T-cell (primary cell): ENCODE measurements at regions not wholly inside any gene's neighbourhood (a gene's known extent, or its start where the extent isn't known, plus 50 kb on each side); places are given as distances from the start of the nearest gene placed in this dataset.

ENCODE experiments used
- ATAC-seq, 4 experiments: fragments of 200-7000 bp in 3 of 4; fragments of 150-1000 bp in 1 of 4; cut with Tn5 transposase; replicated peaks in 1 of 4; 1 replicate in 3 of 4; 2 replicates in 1 of 4; pipeline ENCODE4 v1.10.0; 2021; ENCODE audit warnings: moderate library complexity in 3 of 4, mild to moderate bottlenecking in 2 of 4, moderate number of reproducible peaks in 1 of 4
- CTCF ChIA-PET, 2 donors: fragments of 300-600 bp; sonication (Branson Sonifier 250); formaldehyde crosslinking; loops; one replicate each; lab custom pipeline; 2022; ENCODE audit warnings: antibody characterized with exemption in 2 of 2; lab: Charles Lee
- POLR2A ChIA-PET, 2 donors: fragments of 300-600 bp; sonication (Branson Sonifier 250); formaldehyde crosslinking; loops; one replicate each; lab custom pipeline; 2022; ENCODE audit warnings: antibody characterized with exemption in 2 of 2; lab: Charles Lee
- DNase-seq, 35 experiments: peaks; one replicate each; pipeline versions ENCODE4 v3.0.0 to v3.0.0-alpha.2; 2013 to 2023
- H3K27ac ChIP-seq: one replicate; pipeline ENCODE4 v1.5.1; 2013; ENCODE audit warnings: low read length
- H3K27me3 ChIP-seq, 2 experiments: replicated peaks in 1 of 2; 1 replicate in 1 of 2; 2 replicates in 1 of 2; pipeline versions ENCODE4 v1.6.1 to v1.7.0; 2013; ENCODE audit warnings: low read length in 1 of 2, mixed read lengths in 1 of 2; ENCODE audit not compliant: control insufficient read depth in 2 of 2, insufficient read depth in 2 of 2; ENCODE audit errors: extremely low read depth in 1 of 2
- H3K36me3 ChIP-seq, 2 donors: 1 replicate in 1 of 2; 2 replicates in 1 of 2; pipeline versions ENCODE4 v1.6.1 to v1.7.0; 2013; ENCODE audit warnings: low read length in 1 of 2; ENCODE audit not compliant: control insufficient read depth in 2 of 2, insufficient read depth in 1 of 2; ENCODE audit errors: extremely low read depth in 1 of 2
- H3K4me1 ChIP-seq, 2 experiments: 1 replicate in 1 of 2; 2 replicates in 1 of 2; pipeline versions ENCODE4 v1.6.1 to v1.7.0; 2013; ENCODE audit warnings: low read length in 2 of 2, mixed read lengths in 1 of 2; ENCODE audit not compliant: insufficient read depth in 2 of 2, control insufficient read depth in 1 of 2; ENCODE audit errors: extremely low read depth in 1 of 2
- H3K4me3 ChIP-seq, 2 donors: 1 replicate in 1 of 2; 2 replicates in 1 of 2; pipeline versions ENCODE4 v1.5.1 to v1.7.0; 2013; ENCODE audit warnings: mild to moderate bottlenecking in 2 of 2, low read length in 1 of 2, moderate library complexity in 1 of 2; ENCODE audit not compliant: control insufficient read depth in 1 of 2; ENCODE audit errors: extremely low read depth in 1 of 2
- H3K9me3 ChIP-seq: 2 replicates; pipeline ENCODE4 v1.7.0; 2013
- H3K27ac Mint-ChIP-seq, 2 donors: one replicate each; pipeline ENCODE4 v1.8.0; 2020 to 2021; ENCODE audit warnings: mild to moderate bottlenecking in 2 of 2, mixed read lengths in 2 of 2
- H3K27me3 Mint-ChIP-seq, 2 donors: one replicate each; pipeline ENCODE4 v1.8.0; 2021 to 2022; ENCODE audit warnings: mixed read lengths in 2 of 2
- H3K36me3 Mint-ChIP-seq: one replicate; pipeline ENCODE4 v1.8.0; 2021; ENCODE audit warnings: mixed read lengths
- H3K4me1 Mint-ChIP-seq, 3 donors: one replicate each; pipeline ENCODE4 v1.8.0; 2020 to 2022; ENCODE audit warnings: mixed read lengths in 3 of 3, mild to moderate bottlenecking in 1 of 3
- H3K4me3 Mint-ChIP-seq, 3 donors: one replicate each; pipeline ENCODE4 v1.8.0; 2020 to 2022; ENCODE audit warnings: mild to moderate bottlenecking in 3 of 3, mixed read lengths in 3 of 3, moderate library complexity in 3 of 3
- H3K9me3 Mint-ChIP-seq, 3 donors: one replicate each; pipeline ENCODE4 v1.8.0; 2020 to 2022; ENCODE audit warnings: mixed read lengths in 3 of 3
- WGBS: methylation state at CpG from one replicate; pipeline ENCODE4 v1.1.5; 2013; ENCODE audit warnings: missing lambda C conversion rate; ENCODE audit not compliant: insufficient coverage; 5-methylcytosine and 5-hydroxymethylcytosine counted together

DNA sequence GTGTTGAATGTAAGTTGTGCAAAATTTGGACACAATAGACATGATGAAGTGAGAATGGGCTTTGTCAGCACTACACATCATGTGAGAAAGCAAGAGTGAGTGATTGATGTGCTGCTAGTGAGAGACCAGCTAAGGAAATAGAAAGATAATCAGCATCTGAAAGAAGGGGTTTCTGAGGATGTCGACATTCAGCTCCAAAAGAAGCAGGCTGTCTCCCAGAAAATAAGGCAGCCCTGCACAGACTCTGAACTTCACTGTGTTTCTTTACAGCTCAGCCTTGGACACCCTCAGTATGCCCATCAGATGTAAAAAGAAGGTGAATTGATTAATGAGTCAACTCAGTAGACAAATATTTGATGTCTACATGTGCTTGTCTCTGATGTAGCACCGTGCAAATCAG is 80.8 kb upstream of the ADCY2 start:
- no peaks in the 10 kb centered on the region for H3K9me3 ChIP-seq
- Mint-ChIP-seq H3K4me3 (no peak overlapping the region), H3K9me3 (peaks cover 0 to 5% (median 0%) of the 10 kb centered on the region in 3 donors), H3K36me3 (no peaks in the 10 kb centered on the region), H3K27me3 (peaks cover 0 to 1% of the 10 kb centered on the region in 2 donors), H3K27ac (no peak overlapping the region), H3K4me1 (no peaks in the 10 kb centered on the region)
- no peak for ATAC-seq
- ChIA-PET POLR2A (no interaction called here), CTCF (no interaction called here)
- no peaks in the 10 kb centered on the region for H3K36me3 ChIP-seq
- DNase-seq, result no peak
- no peaks in the 10 kb centered on the region for H3K27me3 ChIP-seq
- no peak overlapping the region for H3K27ac ChIP-seq
- no peak overlapping the region for H3K4me3 ChIP-seq
- no peaks in the 10 kb centered on the region for H3K4me1 ChIP-seq
- 50% methylated on average over 1 of the region's 2 CpGs for WGBS

- WGBS, result 40% methylated on average over 2 of the region's 2 CpGs
- Histone ChIP-seq H3K27ac (no peak overlapping the region), H3K27me3 (no peaks in the 10 kb centered on the region), H3K9me3 (no peaks in the 10 kb centered on the region), H3K4me1 (no peaks in the 10 kb centered on the region), H3K4me3 (no peak overlapping the region), H3K36me3 (no peaks in the 10 kb centered on the region)
- ATAC-seq (no peak), DNase-seq (no peak)
- no peaks in the 10 kb centered on the region for H3K9me3 Mint-ChIP-seq
- H3K27me3 Mint-ChIP-seq, result peaks cover 1 to 4% of the 10 kb centered on the region in 2 donors
- H3K4me3 Mint-ChIP-seq, result no peak overlapping the region
- no peaks in the 10 kb centered on the region for H3K4me1 Mint-ChIP-seq
- POLR2A ChIA-PET, result no interaction called here
- CTCF ChIA-PET, result no interaction called here
- H3K36me3 Mint-ChIP-seq, result no peaks in the 10 kb centered on the region
- H3K27ac Mint-ChIP-seq, result no peak overlapping the region
These were observed 78.2 kb upstream of the ADCY2 start for GRCh38 chr5:7317751-7318150.

GRCh38 chr5:7320701-7321301 is 75.1 kb upstream of the ADCY2 start:
- H3K27me3 ChIP-seq, result no peaks in the 10 kb centered on the region
- ChIA-PET CTCF (no interaction called here), POLR2A (no interaction called here)
- H3K27ac ChIP-seq, result no peak overlapping the region
- H3K27ac Mint-ChIP-seq, result no peak overlapping the region
- no peaks in the 10 kb centered on the region for H3K36me3 ChIP-seq
- DNase-seq (no peak), ATAC-seq (no peak)
- WGBS, result 56% methylated on average over 1 of the region's 2 CpGs
- peaks cover 1 to 4% of the 10 kb centered on the region in 2 donors for H3K27me3 Mint-ChIP-seq
- no peaks in the 10 kb centered on the region for H3K4me1 Mint-ChIP-seq
- H3K9me3 ChIP-seq, result no peaks in the 10 kb centered on the region
- H3K9me3 Mint-ChIP-seq, result no peaks in the 10 kb centered on the region
- no peak overlapping the region for H3K4me3 ChIP-seq
- no peaks in the 10 kb centered on the region for H3K36me3 Mint-ChIP-seq
- no peaks in the 10 kb centered on the region for H3K4me1 ChIP-seq
- no peak overlapping the region for H3K4me3 Mint-ChIP-seq

GRCh38 chr5:7321724-7322123 is 74.2 kb upstream of the ADCY2 start:
- Mint-ChIP-seq H3K4me1 (no peaks in the 10 kb centered on the region), H3K4me3 (no peak overlapping the region), H3K36me3 (no peaks in the 10 kb centered on the region), H3K27ac (no peak overlapping the region), H3K27me3 (peaks cover 1 to 4% of the 10 kb centered on the region in 2 donors), H3K9me3 (no peaks in the 10 kb centered on the region)
- 72% methylated on average over 2 of the region's 2 CpGs for WGBS
- DNase-seq, result no peak
- no peak overlapping the region for H3K4me3 ChIP-seq
- ChIA-PET CTCF (no interaction called here), POLR2A (no interaction called here)
- H3K9me3 ChIP-seq, result no peaks in the 10 kb centered on the region
- no peaks in the 10 kb centered on the region for H3K36me3 ChIP-seq
- ATAC-seq, result no peak
- H3K4me1 ChIP-seq, result no peaks in the 10 kb centered on the region
- H3K27me3 ChIP-seq, result no peaks in the 10 kb centered on the region
- no peak overlapping the region for H3K27ac ChIP-seq

DNA sequence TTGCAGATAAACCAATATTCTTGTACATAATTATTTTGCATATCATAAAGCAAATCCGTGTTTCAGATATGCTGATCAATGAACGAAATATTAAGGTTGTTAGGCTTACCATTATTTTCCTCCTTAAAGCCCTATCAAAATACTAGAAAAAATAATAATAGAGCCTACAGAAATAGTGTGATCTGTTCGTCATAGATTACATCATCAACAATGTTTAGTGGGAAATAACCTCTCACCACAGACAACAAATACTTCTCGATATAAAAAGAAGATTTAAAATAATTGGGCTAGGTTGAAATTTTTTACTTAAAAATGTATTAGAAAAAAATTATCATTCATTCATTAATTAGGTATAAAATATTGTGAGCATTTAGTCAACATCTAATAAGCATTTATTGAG is 71.0 kb upstream of the ADCY2 start:
- no peaks in the 10 kb centered on the region for H3K4me1 Mint-ChIP-seq
- no peak for ATAC-seq
- Histone ChIP-seq H3K36me3 (no peaks in the 10 kb centered on the region), H3K27me3 (no peaks in the 10 kb centered on the region), H3K4me1 (no peaks in the 10 kb centered on the region), H3K4me3 (no peak overlapping the region), H3K27ac (no peak overlapping the region), H3K9me3 (no peaks in the 10 kb centered on the region)
- no peak overlapping the region for H3K27ac Mint-ChIP-seq
- WGBS, result no CpG with 5 or more reads among the region's 4 CpGs
- no peak overlapping the region for H3K4me3 Mint-ChIP-seq
- H3K9me3 Mint-ChIP-seq, result no peaks in the 10 kb centered on the region
- no peak for DNase-seq
- POLR2A ChIA-PET, result no interaction called here
- no peaks in the 10 kb centered on the region for H3K36me3 Mint-ChIP-seq
- CTCF ChIA-PET, result no interaction called here
- peaks cover 0 to 4% of the 10 kb centered on the region in 2 donors for H3K27me3 Mint-ChIP-seq

- POLR2A ChIA-PET, result no interaction called here
- Histone ChIP-seq H3K9me3 (no peaks in the 10 kb centered on the region), H3K27ac (no peak overlapping the region), H3K36me3 (no peaks in the 10 kb centered on the region), H3K4me3 (no peak overlapping the region), H3K4me1 (no peaks in the 10 kb centered on the region), H3K27me3 (no peaks in the 10 kb centered on the region)
- Mint-ChIP-seq H3K9me3 (no peaks in the 10 kb centered on the region), H3K27ac (no peak overlapping the region), H3K4me1 (no peaks in the 10 kb centered on the region), H3K27me3 (no peaks in the 10 kb centered on the region), H3K36me3 (no peaks in the 10 kb centered on the region), H3K4me3 (no peak overlapping the region)
- ATAC-seq (no peak), DNase-seq (no peak)
- WGBS, result 82% methylated on average over 3 of the region's 8 CpGs
- CTCF ChIA-PET, result no interaction called here
These were observed 69.7 kb upstream of the ADCY2 start for GRCh38 chr5:7325975-7326913.
